Neural cell (in vitro differentiated cells): ENCODE measurements at regions not wholly inside any gene's neighbourhood (a gene's known extent, or its start where the extent isn't known, plus 50 kb on each side); places are given as distances from the start of the nearest gene placed in this dataset.

Experiments
- CTCF ChIP-seq: fragments of 450-650 bp; IDR thresholded peaks from 2 replicates; pipeline ENCODE4 v1.5.1; 2014; ENCODE audit warnings: antibody characterized with exemption, mild to moderate bottlenecking, moderate library complexity; ENCODE audit not compliant: poor library complexity, severe bottlenecking
- EZH2 ChIP-seq: fragments of 200-600, 300-800 bp; shearing (Covaris generic), sonication (generic); IDR thresholded peaks from 2 replicates; pipeline ENCODE4 v1.6.1; 2014; ENCODE audit warnings: antibody characterized with exemption, low read length, borderline replicate concordance, mild to moderate bottlenecking; ENCODE audit not compliant: insufficient read depth, poor library complexity, severe bottlenecking

DNA sequence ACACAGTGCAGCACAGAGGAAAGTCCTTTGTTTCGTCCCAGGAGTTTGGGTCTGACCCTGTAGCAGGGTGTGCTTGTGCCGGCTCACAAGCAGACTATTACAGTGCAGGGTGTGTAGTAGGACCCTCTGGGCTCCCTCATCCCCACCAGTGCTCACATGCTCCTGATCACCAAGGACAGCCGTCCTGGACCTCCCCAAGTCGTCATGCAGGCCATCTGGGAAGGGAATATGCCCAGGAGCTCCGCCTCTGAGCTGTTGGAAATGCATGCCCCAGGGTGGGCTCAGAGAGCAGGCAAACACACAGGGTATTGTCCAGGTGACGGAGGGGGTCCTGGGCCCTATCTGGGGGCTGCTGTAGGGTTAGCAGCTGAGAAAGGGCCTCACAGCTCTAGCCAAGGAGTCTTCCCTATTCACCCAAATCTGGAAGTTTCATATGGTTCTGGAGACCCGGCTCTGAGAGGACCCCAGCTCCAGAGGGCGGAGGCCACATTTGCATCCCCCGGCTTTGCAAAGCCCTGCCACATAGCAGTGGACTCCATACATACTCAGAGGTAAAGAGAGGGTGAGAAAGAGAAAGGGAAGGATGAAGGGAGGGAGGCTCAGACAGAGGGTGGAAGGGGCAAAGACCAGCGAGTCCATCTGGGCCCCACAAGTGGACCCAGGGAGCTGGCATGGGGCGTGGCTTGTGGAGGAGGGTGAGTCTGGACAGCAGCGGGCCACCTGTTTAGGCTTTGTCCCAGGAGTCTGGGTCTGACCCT, 53.5 kb upstream of the PPP2R5C start:
- no peak for TF ChIP-seq CTCF
- no peak for TF ChIP-seq EZH2
